Inflammatory macrophage (primary cell): ENCODE measurements at regions not wholly inside any gene's neighbourhood (a gene's known extent, or its start where the extent isn't known, plus 50 kb on each side); places are given as distances from the start of the nearest gene placed in this dataset.
A peak's percentile ranks its signal among the peaks of the same experiment; 100 is the strongest.

Source experiments
- DNase-seq, 2 donors: peaks; one replicate each; pipeline ENCODE4 v3.0.0-alpha.2; 2020 to 2022

DNA sequence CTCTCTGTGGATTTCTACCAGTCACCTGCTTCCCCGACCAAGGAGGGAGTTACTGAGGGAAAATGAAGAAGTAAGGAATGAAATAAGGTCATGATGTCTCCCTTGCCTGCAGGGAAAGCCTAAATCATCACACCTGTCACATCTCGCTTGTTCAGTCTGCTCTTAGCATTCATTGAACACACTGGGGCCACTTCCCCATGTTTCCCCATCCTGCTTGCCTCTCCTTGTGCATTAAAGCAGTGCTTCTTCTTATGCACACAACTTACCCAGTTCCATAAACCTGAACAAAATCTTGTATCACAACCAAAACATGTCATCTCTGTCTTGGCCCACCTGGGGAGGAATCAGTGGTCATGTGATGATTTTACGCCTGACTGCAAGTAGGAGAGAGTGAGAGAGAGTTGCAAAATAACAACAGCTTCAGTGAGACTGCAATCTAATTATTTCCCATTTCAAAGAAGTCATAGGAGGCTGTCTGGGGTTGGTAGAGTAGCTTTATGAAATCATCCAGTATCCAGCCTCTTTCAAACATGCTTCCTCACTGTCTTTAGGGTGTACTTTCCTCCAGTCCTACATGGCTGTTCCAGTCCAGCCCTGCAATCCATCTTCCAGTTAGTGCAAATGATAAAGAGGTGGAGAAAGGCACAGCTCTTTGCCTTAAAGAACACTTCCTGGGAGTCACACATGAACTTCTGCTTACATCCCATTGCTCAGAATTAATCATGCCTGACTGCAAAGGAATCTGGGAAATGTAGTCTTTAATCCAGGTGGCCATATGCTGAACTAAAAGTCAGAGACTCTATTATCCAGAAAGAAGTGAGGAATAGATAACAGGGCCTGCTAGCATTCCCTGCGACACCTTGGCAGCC lies 220.1 kb downstream of the HAUS1 start:
- DNase-seq = peak; percentile 74 to 81

DNA sequence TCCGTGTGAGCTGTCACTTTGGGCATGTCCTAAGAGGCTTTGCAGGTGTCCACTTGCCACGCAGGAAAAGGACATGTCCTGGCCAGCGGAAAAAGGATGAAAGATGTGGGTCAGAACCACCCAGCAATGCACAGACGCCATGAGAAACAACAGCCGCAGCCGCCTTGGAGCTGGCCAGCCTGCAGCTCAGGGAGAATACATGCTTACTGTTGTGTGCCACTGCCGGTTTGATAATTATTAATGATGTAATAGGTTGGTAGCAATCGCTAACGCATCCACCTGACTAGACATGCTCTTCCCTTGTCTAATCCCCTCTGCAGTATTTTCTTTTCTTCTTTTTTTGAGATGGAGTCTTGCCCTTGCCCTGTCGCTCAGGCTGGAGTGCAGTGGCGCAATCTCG lies 221.7 kb downstream of the HAUS1 start:
- DNase-seq = no peak

DNA sequence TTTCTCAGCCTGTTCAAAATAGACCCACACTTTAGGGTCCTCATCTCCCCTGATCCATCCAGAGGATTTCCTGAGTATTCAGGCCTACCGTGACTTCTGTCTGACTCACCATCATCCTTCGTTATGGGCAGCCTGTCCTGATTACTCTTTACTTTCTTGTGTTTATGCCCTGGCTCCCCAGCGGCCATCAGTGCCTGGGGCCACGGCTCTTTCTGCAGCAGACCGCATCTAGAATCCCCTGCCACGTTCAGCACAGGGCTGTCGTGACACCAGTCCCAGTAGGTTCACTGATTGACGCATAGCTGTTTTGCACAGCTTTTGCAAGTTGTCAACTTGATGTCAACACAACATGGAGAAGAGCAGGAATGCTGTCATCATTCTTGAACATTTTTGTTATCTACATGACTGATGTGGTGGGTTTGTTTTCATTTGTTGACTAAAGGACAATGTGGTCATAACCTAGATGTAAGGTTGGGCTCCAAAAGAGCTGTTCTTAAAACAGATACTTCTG lies 225.6 kb downstream of the HAUS1 start:
- DNase-seq = no peak

DNA sequence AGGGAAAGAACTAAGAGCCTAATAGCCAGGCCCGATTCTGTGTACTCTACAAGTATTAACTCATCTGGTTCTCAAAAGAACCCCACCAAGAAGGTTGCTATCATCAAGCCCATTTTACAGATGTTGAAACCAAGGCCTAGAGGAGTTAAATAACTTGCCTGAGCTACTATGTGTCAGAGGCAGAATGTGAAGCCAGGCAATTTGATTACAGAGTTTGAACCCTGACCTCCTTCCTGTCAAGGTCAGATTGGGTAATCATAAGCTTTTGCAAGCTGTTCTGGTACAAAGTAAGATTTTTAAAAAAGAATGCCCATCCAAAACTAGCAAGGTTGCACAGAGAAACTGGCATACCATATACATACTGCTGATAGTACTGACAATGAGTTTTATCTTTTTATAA lies 227.1 kb downstream of the HAUS1 start:
- DNase-seq = peak in 1 of 2 donors; percentile 25

DNA sequence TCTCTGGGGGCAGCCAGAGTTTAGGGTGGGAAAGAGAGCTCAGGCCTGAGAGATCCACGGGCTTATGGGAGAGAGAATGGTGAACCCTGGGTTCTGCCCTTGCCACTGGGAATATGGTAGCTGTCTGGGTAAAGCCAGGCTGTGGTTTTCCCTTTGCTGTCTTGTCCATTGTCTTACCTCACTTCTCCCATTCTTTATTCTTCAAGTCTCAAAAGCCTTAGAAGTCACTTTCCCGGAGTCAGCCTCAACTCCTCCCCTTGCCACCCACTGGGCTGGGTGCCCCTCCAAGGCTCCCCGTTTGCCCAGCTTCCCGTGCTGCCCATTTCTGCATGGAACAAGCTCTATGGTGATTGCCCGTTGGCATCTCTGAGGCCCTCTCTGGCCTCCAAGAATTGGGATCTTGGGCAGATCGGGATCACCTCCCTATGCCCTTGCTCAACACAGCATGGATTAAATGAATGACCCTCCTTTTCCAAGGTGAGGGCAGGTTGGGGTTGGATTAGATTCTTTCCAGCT lies 228.2 kb downstream of the HAUS1 start:
- no peak for DNase-seq

DNA sequence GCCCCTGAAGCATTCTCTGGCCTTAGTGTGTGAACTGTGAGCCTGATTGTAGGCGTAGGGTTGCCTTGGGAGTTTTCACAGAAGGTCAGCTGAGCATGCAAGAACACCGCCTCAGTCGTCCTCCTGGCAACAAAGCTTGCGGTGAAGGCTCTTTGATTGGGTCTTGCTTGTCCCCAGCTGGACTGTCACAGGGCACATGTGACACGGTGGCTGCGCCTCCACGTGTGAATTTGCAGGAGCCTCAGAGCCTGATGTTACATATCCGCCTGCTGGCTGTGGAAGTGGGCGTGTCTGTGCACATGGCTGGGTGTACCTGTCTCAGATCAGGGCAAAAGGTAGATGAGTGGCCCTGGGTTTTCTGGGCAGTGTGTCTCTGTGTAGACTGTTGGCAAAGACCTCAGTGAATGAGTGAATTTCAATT lies 228.7 kb downstream of the HAUS1 start:
- peak; percentile 6 to 36 for DNase-seq

DNA sequence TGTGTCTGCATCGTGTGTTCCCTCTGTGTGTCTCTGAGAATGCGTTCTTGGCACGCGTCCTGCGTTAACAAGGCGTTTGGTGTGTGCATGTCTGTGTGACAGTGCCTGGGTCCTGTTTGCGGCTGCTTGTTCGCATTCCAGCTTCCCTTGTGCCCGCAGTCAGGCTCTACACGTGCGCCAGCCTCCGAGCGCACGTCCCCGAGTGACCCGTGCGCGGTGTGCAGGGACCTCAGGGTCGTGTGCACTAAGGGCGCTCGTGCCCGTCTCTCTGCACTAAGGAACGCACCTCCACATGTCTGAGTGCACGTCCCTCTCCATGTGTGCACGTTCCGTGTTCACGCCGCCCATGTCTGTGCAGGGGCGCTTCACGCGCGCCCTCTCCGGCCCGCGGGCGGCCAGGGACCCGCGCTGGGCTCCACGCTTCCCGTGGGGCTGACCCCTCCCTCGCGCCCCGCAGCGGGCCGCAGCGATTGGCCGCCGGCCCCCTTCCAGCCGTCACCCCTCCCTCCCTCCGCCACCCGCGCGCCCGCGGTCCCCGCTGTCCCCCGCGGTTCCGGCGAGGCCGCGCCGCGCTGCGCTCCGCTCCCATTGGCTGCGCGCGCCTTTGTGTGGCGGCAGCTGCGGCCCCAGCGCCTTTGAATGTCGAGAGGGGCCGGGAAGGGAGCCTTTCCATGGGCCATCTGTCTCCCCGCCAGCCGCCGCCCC lies 229.4 kb downstream of the HAUS1 start:
- DNase-seq = no peak

DNA sequence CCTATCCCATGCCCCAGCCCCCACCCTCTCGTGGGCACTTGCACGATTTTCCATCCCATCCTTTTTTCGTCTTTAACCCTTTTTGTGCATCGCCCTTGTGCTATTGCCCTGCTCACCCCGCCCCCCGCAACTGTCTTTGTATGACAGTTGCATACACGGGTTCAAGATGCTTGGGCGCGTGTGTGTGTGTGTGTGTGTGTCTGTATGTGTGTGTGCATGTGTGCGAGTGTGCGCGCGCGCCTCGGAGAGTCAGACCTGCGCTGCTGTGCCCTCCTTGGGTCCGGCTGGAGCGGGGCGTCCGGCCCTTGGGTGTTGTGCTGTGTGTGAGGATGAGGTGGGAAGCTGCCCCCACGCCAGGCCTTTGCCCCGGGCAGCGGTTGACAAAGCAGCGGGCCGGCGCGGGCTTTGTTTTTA lies 230.7 kb downstream of the HAUS1 start:
- DNase-seq = no peak

DNA sequence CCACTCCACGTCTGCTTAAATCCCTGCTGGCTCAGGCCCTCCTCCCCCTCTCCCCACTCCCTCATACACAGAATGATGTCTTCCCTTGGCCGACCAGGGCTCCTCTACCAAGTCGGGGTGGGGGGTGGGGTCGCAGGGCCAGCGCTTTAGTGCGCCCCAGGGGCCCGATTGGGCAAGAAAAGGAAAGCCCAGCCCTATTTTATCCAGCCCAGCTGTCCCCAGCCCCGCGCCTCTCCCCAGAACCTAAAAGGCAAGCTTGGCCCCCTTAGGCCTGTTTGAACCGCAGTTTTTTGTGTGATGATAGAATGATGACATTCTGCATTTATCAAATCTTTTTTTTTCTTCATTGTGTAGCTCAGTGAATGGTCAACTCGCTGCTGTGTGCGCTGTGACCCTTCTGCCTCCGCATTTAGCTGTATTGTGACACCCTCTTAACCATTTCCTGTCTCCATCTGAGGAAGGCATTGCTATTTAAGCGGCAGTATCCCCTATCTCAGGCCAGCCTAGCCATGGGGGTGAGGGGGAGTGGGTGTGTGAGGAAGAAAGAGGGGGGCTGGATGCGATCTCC lies 231.4 kb downstream of the HAUS1 start:
- DNase-seq = peak; percentile 19 to 49

DNA sequence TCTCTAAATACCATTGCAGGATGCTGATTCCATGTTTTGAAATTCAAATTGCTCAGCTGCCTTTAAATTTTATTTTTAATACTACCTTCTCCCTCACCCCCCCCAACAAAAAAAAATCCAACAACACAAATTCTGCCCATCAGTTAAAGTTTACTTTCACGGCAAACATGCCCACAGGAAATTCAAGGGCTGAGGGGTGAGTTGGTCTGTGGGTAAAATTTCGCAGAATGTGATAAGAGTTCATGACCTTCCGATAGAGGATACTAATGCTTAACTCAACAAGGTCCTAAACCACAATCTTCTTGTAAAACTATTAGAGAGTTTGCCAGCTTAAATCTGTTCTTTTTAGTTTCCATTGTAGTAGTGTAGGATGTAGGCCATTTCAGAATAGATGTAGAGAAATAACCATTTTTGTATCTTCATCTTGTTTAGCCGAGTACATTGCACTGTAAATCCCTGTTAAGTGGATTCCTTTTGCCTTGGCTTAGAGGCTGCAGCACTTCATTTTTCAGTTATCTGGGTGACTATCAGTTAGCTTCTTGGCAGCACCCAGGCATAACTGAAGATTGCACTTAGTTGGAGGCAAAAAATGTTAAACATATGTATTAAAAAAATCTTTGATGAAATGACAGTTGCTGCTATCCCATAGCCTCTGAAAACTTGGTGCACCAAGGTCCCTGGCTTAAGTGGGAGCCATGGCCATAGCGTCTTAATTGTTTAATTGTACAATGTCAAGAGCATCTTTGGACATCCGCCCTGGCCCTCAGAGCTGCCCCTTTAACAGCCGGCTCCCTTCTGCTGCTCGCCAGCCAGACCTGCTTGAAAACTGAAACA lies 232.3 kb downstream of the HAUS1 start:
- DNase-seq = no peak

DNA sequence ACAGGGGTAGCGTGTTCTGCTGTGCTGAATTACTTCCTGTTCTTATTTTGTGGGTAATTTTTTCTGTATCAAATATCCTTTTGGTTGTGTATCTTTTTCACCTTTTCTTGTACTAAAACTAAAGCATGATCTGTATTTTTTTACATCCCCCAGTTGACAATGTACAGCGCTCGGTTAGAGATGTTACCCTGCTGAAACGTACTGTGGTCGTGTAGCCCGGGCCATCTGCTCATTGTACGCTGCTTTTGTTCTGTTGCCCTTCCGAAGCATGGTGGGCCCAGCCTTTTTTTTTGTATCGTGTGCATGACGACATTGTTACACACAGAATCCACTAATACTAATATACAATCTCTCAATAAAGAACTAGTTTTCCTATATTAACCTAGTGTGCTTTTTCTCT lies 233.1 kb downstream of the HAUS1 start:
- DNase-seq = no peak

DNA sequence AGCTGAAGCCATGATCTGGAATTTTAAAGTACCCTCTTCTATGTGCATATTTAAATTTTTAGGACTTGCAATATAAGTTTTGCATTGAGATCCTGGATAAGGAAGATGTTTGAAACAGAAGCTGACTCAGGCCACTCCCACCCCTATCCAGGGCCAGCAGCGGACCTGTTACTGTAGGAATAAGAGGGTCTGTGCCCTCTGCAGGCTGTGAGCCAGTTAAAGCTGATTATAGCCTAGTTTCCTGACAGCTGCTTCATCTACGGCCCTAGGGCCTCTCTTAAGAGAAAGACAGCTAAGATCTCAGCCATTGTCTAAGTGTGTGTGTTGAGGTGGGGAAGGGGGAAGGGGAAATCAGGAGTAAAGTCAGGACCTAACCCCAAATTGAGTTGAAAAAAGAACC lies 234.0 kb downstream of the HAUS1 start:
- DNase-seq = no peak

DNA sequence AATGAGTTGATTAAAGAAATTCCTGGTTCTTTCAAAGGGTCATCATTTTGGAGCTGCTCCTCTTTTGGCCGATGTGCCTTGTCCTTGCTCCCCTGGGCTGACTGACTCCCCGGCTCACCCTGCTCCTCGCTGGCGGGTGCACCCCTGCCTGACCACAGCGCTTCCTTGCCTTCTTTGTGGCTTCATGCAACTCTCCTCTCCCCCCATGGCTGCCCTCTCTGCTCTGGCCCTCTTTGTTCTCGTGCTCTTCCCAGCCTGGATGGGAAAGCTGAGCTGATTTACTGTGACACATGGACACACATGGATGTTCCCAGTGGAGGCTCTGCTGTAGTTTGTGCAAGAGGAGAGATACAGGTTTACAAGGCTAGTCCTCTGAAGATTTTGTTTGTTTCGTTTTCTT lies 234.6 kb downstream of the HAUS1 start:
- no peak for DNase-seq

DNA sequence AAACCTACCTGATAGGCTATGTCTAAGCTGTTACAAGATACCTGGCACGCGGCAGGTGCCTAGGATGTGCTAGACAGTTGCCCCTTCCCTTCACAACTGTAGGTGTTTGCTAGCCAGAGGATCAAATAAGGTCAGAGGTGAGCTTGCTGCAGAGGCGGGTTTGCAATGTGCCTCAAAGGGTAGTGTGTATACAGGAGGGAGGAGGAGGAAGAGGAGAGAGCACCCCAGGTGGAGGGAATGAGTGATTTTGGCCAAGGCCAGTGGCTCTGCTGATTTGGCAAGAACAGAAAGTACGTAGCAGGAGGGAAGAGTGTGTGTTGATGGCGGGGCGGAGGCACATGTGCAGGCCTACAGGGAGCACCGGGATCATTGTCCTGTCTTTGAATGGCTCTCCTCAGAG lies 236.5 kb downstream of the HAUS1 start:
- no peak for DNase-seq

DNA sequence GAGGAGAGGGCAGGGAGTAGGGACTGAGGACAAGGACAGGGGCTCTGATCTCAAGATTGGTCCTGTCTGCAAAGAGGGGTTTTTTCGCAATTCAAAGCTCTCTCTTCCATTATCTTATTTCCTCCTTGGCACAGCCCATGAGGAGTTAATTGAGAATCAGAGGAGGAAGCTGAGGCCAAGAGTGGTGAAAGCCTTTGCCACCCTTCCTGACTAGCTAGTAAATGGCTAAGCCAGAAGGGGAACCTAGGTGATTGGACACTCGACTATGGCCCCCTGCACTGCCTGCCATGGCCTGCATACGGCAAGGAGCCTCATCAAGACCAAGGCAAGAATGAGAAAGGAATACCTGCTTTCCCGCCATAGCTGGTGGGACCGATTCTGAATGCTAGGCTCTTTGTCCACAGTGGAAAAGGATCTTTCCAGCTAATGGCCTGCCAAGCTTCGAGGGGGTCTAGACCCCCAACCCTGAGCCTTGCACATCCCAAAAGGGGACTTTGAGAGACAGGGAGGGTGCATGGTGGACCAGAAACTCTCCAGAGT lies 237.9 kb downstream of the HAUS1 start:
- DNase-seq = peak; percentile 56 to 80

DNA sequence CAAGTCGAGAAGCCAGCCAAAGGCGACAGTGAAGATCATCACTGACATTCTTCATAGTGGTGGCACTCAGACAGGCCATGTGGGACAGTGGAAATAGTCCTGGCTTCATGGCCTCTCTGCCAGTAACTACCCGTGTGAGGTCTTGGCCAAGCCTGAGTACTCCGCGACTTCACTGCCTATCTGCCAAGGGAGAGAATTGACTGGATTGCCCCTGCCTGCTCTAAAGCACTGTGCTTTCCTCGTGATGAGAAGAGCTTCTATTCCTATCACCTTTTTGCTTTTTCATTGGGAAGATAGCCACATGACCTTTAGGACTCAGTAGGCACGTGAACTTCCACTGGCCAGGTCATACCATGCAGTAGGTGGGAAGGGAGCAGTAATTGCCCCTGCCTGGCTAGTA lies 239.3 kb downstream of the HAUS1 start:
- no peak for DNase-seq

DNA sequence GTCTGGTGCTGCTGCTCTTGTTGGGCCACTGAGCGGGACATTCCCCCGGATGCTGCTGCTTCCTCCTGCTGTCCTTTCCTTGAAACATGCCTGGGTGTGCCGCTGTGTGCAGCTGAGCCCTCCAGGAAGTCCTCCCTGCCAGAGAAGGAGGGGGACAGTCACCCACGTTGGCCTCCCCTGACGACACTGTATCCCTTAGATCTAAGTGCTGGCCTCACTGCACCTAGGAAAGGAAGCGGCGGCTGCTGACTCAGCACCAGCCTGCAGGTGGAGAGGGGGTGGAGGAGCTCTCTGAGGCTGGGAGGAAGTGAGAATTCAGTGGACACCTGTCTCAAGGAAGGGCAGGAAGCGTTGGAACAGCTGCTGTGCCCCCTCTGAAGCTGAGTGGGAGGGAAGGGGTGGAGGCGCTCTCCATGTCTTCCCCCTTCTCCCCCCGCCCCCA lies 239.8 kb downstream of the HAUS1 start:
- DNase-seq = peak; percentile 62 to 79

DNA sequence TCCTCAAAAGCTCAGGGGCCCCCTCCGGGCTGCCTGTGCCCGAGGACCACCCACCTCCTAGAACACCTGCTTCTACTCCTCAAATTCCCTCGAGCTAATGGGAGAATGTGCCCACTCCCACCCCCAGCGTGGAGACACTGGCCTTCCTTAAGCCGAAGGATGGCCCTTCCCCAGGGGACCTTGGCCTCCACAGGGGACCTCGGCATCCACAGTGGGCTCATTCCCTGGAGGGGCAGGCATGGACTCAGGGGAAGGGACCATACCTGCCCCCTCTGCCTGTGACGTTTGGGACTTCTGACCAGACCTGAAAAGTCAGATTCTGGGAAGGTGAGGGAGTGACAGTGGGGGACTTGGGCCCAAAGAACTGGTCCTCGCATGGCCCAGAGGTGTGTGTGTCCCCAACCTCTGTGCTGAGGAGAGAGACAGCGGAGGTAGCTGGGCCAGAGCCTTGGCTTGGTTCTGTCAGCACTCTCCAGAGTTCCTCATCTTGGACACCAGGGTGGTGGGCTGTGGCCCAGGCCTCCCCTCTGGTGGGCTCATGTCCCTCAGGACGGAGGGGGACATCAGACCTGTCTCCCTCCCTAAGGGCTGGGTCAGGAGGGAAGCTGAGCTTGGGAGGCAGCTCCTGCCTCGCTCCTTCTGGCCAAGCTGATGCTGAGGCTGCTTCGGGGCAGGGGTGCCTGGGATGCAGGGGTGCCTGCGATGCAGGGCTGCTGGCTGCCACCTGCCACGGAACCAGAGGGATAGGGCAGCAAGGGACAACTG lies 240.4 kb downstream of the HAUS1 start:
- DNase-seq = no peak

DNA sequence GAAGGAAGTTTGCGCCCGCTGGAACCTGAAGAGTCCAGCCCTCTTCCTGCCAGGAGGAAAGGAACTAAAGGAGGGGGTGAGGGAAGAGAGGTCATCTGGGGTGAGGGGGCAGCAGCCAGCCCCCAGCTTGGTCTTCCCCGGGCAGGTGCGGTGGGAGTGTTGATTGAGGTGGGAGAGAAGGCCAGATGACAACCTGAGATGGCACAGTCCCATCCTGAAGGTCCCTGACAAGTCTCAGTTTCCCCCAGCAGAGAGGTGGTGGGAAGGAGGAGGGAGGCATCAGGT lies 240.9 kb downstream of the HAUS1 start:
- DNase-seq = no peak

DNA sequence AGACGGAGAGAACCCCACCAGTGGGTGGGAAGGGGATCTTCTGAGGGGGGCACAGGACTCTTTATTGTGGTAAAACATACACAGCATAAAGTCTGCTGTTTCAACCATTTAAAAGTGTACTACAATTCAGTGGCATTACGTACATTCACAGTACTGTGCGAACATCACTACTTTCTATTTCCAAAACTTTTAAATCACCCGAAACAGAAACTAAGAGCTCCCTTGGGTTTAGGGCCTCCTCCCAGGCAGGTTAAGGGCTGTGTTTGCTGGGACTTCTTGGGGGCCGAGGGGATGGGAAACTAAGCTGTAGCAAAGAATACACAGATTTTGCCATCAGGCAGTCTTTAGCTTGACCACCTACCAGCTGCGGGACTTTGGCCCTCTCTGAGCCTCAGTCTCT lies 242.0 kb downstream of the HAUS1 start:
- no peak for DNase-seq

DNA sequence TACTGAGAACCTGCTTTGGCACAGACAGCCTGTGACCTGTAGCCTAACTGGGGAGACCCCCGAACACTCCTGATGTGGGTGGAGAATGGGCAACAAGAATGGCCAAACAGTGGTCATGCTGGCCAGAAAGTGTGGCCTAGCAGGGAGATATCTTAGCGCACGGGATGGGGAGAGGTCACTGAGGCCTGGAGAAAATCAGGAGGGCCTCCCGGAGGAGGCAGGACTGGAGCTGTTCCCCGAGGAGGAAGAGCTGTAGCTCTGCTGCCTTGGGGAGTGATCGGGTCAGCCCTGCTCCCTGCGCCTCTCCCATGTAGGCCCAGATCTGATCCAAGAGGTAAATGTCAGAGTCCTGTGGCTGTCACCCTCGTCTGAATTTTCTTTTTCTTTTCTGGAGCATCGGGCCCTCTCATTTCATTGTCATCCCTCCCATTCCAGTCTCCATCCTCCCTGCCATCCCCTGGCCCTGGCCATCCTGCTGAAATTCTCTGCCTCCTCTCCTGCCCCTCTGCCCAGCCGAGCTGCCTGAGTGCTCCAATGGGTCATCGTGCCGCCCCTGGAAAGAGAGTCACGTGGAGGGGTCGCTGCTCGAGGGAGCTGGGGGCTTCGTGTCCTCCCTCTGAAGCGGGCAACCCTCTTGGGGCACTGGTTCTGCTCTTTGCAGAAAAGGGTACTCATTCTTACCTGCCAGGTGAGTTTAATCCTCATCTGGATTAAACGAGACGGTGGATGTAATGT lies 242.9 kb downstream of the HAUS1 start:
- DNase-seq = no peak
